Progenitor cell of endocrine pancreas (in vitro differentiated cells): ENCODE measurements at regions not wholly inside any gene's neighbourhood (a gene's known extent, or its start where the extent isn't known, plus 50 kb on each side); places are given as distances from the start of the nearest gene placed in this dataset.

Experiments
- DNase-seq: peaks from one replicate; pipeline ENCODE4 v3.0.0; 2021; ENCODE audit warnings: low spot score; ENCODE audit not compliant: unreplicated experiment
- H3K27ac Mint-ChIP-seq: 2 replicates; pipeline ENCODE4 v1.8.0; 2021; ENCODE audit warnings: mild to moderate bottlenecking, moderate library complexity, mixed read lengths
- H3K27me3 Mint-ChIP-seq: 2 replicates; pipeline ENCODE4 v1.8.0; 2021; ENCODE audit warnings: mixed read lengths
- H3K36me3 Mint-ChIP-seq: 2 replicates; pipeline ENCODE4 v1.8.0; 2022; ENCODE audit warnings: mixed read lengths; ENCODE audit not compliant: insufficient read depth
- H3K4me1 Mint-ChIP-seq: 2 replicates; pipeline ENCODE4 v1.8.0; 2021; ENCODE audit warnings: low read depth, mixed read lengths
- H3K4me3 Mint-ChIP-seq: 2 replicates; pipeline ENCODE4 v1.8.0; 2021; ENCODE audit warnings: low read depth, mild to moderate bottlenecking, moderate library complexity, mixed read lengths
- H3K9me3 Mint-ChIP-seq: 2 replicates; pipeline ENCODE4 v1.8.0; 2021; ENCODE audit warnings: low read depth, mixed read lengths
- TF ChIP-seq, protein P1 (sequence below): fragments of 200-600 bp; sonication (generic); IDR thresholded peaks from one replicate; pipeline ENCODE4 v1.5.0; 2021; ENCODE audit warnings: antibody characterized with exemption, mild to moderate bottlenecking; ENCODE audit not compliant: unreplicated experiment

DNA sequence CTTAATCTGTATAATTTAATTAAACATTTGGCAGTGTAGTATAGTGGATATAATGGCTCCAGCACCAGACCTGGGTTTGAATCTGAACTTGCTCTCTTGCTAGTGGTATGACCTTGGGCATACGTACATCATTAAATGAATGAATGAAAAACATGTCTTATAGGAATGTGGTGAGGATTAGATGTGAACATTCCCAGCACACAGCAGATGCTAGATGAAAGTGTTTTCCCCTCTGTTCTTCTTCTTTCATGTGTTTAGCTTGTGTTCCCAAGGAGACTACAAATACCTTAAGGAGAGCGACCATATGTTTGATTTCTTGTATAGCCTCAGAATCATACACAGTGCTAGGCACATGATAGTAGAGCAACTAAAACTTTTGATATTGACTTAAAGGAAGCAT, 56.5 kb downstream of the CT47B1 start:
- TF ChIP-seq, protein P1, sequence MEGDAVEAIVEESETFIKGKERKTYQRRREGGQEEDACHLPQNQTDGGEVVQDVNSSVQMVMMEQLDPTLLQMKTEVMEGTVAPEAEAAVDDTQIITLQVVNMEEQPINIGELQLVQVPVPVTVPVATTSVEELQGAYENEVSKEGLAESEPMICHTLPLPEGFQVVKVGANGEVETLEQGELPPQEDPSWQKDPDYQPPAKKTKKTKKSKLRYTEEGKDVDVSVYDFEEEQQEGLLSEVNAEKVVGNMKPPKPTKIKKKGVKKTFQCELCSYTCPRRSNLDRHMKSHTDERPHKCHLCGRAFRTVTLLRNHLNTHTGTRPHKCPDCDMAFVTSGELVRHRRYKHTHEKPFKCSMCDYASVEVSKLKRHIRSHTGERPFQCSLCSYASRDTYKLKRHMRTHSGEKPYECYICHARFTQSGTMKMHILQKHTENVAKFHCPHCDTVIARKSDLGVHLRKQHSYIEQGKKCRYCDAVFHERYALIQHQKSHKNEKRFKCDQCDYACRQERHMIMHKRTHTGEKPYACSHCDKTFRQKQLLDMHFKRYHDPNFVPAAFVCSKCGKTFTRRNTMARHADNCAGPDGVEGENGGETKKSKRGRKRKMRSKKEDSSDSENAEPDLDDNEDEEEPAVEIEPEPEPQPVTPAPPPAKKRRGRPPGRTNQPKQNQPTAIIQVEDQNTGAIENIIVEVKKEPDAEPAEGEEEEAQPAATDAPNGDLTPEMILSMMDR: no peak
- Mint-ChIP-seq H3K27ac (no peak overlapping the region), H3K4me3 (no peak overlapping the region), H3K9me3 (peaks cover 37% of the 10 kb centered on the region), H3K4me1 (no peaks in the 10 kb centered on the region), H3K36me3 (no peaks in the 10 kb centered on the region), H3K27me3 (no peaks in the 10 kb centered on the region)
- DNase-seq: no peak

DNA sequence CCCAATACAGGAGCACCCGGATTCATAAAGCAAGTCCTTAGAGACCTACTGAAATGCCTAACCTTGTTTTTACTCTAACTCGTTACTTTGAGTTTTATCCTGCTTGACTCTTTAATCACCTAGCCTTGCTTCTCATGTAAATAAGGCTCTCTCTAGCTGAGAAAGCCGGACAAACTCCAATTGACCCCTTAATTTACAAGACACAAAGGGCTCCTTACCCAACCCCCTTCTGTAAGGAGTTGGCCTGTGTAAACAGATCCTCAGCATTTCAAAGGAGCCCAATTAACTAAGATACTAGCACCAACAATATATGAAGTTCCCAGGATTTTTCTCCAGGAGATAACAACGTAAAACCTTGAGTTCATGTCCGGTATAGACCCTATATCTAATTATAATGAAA, 61.7 kb downstream of the CT47B1 start:
- H3K4me1 Mint-ChIP-seq: no peaks in the 10 kb centered on the region
- no peak overlapping the region for H3K4me3 Mint-ChIP-seq
- H3K36me3 Mint-ChIP-seq: no peaks in the 10 kb centered on the region
- peaks cover 29% of the 10 kb centered on the region for H3K9me3 Mint-ChIP-seq
- DNase-seq: no peak
- TF ChIP-seq, protein P1: no peak
- H3K27ac Mint-ChIP-seq: no peak overlapping the region
- H3K27me3 Mint-ChIP-seq: no peaks in the 10 kb centered on the region

DNA sequence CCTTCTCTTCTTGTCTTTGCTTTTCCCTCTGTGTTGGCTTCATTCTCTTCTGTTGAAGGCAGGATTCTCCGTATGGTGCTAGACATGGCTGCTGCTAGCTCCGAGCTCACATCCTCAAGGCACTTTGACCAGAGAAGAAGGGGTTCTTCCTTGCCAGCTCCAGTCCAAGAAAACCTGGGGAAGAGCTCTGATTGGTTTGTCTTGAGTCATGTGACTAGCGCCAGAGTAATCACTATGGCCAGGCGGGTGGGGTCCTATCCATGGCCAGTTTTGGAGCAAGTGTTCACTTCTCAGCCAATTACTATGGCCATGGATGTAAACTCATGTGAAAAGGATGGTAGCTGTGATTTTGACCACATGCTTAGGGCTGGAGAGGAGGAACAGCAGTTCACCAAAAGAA, 74.2 kb downstream of the CT47B1 start:
- Mint-ChIP-seq H3K9me3 (peaks cover 19% of the 10 kb centered on the region), H3K36me3 (no peaks in the 10 kb centered on the region), H3K27me3 (no peaks in the 10 kb centered on the region), H3K27ac (no peak overlapping the region), H3K4me1 (no peaks in the 10 kb centered on the region), H3K4me3 (no peak overlapping the region)
- DNase-seq: no peak
- TF ChIP-seq, protein P1: no peak

DNA sequence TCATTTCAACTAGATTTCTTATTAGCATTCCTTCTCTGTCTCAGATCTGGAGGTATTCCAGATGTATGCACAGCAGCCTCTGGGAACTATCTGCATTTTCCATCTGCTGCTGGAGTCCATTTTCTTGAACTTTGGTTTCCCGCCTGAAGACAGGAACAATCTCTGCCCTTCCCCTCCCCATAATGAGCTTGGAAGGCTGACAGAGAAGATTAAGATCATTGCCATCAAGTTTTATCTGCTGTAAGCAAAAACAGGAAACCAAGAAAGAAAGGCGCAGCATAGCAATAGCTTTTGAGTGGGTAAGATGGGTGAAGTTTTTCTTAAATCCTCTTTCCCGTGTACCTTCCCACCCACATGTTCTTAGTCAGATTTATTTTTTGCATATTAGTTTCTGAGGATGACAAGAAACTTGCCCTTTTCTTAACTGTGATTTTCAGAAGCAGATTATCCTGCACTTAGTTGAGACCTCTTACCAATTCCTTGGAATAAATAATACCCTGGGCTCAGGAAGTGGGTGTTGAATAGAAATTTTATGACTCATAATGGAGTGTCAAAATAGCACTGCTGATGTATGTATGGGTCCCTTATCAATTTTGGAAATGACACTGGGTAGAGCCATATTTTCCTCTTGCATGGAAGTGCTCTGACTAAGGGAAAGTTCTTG, 78.3 kb downstream of the CT47B1 start:
- H3K9me3 Mint-ChIP-seq: peaks cover 16% of the 10 kb centered on the region
- no peaks in the 10 kb centered on the region for H3K27me3 Mint-ChIP-seq
- no peaks in the 10 kb centered on the region for H3K4me1 Mint-ChIP-seq
- H3K27ac Mint-ChIP-seq: no peak overlapping the region
- TF ChIP-seq, protein P1: no peak
- no peaks in the 10 kb centered on the region for H3K36me3 Mint-ChIP-seq
- DNase-seq: no peak
- no peak overlapping the region for H3K4me3 Mint-ChIP-seq

DNA sequence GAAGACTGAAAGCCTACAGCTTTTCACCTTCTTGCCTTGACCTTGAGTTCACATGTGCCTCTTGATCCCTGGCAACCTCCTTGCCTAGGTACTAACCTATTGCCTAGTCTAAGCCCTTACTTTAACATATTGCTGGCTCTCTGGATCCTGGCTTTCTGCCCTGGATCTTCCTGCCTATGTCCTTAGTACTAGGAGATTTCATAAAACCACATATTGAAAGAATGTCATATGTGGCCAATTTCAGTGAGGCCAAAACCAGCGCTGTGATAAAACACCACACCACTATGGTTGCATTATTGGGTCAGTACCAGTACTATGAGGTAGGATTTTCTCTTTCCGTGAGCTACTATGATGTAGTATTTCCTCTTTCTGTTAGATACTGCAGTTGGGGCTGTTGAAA, 80.4 kb downstream of the CT47B1 start:
- no peak overlapping the region for H3K27ac Mint-ChIP-seq
- TF ChIP-seq, protein P1: no peak
- H3K4me3 Mint-ChIP-seq: no peak overlapping the region
- H3K4me1 Mint-ChIP-seq: peaks cover 2% of the 10 kb centered on the region
- H3K9me3 Mint-ChIP-seq: peaks cover 12% of the 10 kb centered on the region
- no peak for DNase-seq
- no peaks in the 10 kb centered on the region for H3K36me3 Mint-ChIP-seq
- H3K27me3 Mint-ChIP-seq: no peaks in the 10 kb centered on the region
